ENCODE measurements at regions not wholly inside any gene's neighbourhood (a gene's known extent, or its start where the extent isn't known, plus 50 kb on each side); places are given as distances from the start of the nearest gene placed in this dataset.
"Not testable (repeated sequence)": the region's sequence is repeated elsewhere in the genome, so short reads cannot be mapped to it uniquely, and the experiment has no call there.

DNA sequence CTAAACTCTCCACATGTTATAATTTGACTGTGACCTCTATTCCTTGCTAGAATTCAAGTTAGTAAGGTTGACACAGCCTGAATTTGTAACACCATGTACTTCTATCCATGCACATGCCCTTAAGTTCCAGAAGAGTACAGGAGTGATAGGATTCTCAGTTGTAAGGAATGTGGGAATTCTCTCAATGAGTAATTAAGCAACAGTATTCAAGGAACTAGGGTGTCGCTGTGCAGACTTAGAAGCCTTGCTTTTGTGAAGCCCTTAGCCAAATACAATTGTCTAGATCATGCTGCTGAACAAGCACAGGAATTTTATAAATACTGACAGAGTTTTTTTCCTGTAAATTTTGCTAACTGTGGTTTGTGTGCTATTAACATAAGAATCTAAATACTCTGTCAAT is 276.3 kb upstream of the PTBP2 start:
- DNase-seq = no peak
- Mint-ChIP-seq H3K36me3 (no peaks in the 10 kb centered on the region), H3K4me3 (no peak overlapping the region), H3K4me1 (no peaks in the 10 kb centered on the region), H3K27ac (no peak overlapping the region), H3K9me3 (peaks cover 3% of the 10 kb centered on the region), H3K27me3 (no peaks in the 10 kb centered on the region)

DNA sequence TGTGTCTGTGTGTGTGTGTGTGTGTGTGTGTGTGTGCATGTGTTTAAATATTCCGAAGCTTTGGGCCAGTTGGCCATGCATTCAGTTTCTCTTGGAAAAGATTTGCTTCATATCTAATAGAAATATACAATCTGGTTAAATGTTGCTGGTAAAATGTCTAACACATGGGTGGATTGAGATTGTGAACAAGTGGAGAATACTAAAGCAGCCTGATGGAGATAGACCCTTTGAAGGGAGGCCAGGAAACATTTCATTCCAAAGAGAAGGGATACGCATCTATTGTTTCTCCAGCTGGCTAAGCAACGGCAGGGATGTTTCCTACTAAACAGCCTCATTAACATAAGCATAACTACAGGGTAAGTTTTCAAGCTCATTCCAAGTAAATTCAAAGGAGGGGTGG is 257.5 kb upstream of the PTBP2 start:
- H3K27me3 Mint-ChIP-seq = peaks cover 4% of the 10 kb centered on the region
- no peaks in the 10 kb centered on the region for H3K36me3 Mint-ChIP-seq
- peaks cover 4% of the 10 kb centered on the region for H3K9me3 Mint-ChIP-seq
- no peak overlapping the region for H3K4me3 Mint-ChIP-seq
- no peak overlapping the region for H3K27ac Mint-ChIP-seq
- DNase-seq = no peak
- H3K4me1 Mint-ChIP-seq = no peaks in the 10 kb centered on the region

GRCh38 chr1:96464522-96464921 is 257.1 kb upstream of the PTBP2 start:
- no peaks in the 10 kb centered on the region for H3K36me3 Mint-ChIP-seq
- H3K27me3 Mint-ChIP-seq = peaks cover 4% of the 10 kb centered on the region
- peaks cover 4% of the 10 kb centered on the region for H3K9me3 Mint-ChIP-seq
- no peaks in the 10 kb centered on the region for H3K4me1 Mint-ChIP-seq
- no peak overlapping the region for H3K27ac Mint-ChIP-seq
- no peak for DNase-seq
- H3K4me3 Mint-ChIP-seq = no peak overlapping the region

GRCh38 chr1:96464991-96465390 is 256.6 kb upstream of the PTBP2 start:
- Mint-ChIP-seq H3K36me3 (no peaks in the 10 kb centered on the region), H3K9me3 (peaks cover 5% of the 10 kb centered on the region), H3K27ac (no peak overlapping the region), H3K27me3 (peaks cover 4% of the 10 kb centered on the region), H3K4me3 (no peak overlapping the region), H3K4me1 (no peaks in the 10 kb centered on the region)
- DNase-seq = no peak

GRCh38 chr1:96465441-96465840 is 256.1 kb upstream of the PTBP2 start:
- Mint-ChIP-seq H3K9me3 (peaks cover 5% of the 10 kb centered on the region), H3K4me3 (no peak overlapping the region), H3K4me1 (no peaks in the 10 kb centered on the region), H3K36me3 (no peaks in the 10 kb centered on the region), H3K27ac (no peak overlapping the region), H3K27me3 (peaks cover 4% of the 10 kb centered on the region)
- no peak for DNase-seq

DNA sequence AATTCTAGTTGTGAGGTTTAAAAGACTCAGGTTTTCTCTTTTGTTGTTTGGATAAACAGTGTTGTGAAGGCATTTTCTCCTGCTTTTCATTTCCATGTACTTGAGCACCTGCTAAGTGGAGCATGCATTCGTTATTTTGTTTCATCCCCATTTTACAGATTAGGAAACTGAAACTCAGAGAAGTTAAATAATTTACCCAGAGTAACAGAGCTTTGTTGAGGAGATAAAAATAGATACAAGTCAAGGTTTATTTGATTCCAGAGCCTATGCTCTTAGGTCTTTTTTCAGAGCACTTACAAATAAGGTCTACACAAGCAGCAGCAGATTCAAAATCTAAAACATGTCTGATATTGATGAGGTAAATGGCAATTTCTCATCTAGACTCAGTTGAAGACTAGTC is 254.7 kb upstream of the PTBP2 start:
- Mint-ChIP-seq H3K4me1 (no peaks in the 10 kb centered on the region), H3K4me3 (no peak overlapping the region), H3K27ac (no peak overlapping the region), H3K9me3 (peaks cover 5% of the 10 kb centered on the region), H3K27me3 (peaks cover 4% of the 10 kb centered on the region), H3K36me3 (no peaks in the 10 kb centered on the region)
- no peak for DNase-seq

DNA sequence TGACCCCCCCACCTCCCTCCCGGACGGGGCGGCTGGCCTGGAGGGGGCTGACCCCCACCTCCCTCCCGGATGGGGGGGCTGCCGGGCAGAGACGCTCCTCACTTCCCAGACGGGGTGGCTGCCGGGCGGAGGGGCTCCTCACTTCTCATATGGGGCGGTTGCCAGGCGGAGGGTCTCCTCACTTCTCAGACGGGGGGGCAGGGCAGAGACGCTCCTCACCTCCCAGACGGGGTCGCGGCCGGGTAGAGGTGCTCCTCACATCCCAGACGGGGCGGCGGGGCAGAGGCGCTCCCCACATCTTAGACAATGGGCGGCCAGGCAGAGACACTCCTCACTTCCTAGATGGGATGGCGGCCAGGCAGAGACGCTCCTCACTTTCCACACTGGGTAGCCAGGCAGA is 251.9 kb upstream of the PTBP2 start:
- not testable (repeated sequence) for H3K27me3 Mint-ChIP-seq, H3K4me3 Mint-ChIP-seq, H3K36me3 Mint-ChIP-seq, H3K9me3 Mint-ChIP-seq, DNase-seq, H3K4me1 Mint-ChIP-seq, H3K27ac Mint-ChIP-seq

DNA sequence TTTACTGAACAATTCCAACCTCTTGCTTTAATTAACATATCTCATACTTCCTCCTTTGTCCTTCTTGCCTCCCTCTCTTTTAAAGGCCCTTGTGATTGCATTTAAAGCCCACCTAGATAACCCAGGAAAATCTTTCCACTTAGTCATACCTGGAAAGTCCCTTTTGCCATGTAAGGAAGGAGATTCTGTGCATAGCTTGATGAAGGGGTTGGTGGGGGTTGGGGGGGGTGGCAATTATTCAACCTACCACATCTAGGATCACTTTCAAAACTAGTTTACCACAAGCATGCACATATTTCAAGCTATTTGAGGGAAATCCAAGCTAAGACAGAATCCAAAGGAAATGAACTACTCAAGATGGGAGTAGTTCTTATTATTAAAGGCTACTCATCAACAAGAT is 249.1 kb upstream of the PTBP2 start:
- DNase-seq = no peak
- Mint-ChIP-seq H3K9me3 (peaks cover 5% of the 10 kb centered on the region), H3K4me1 (no peaks in the 10 kb centered on the region), H3K27me3 (peaks cover 4% of the 10 kb centered on the region), H3K27ac (no peak overlapping the region), H3K36me3 (no peaks in the 10 kb centered on the region), H3K4me3 (no peak overlapping the region)

GRCh38 chr1:96473791-96474434 is 247.7 kb upstream of the PTBP2 start:
- Mint-ChIP-seq H3K9me3 (peaks cover 1% of the 10 kb centered on the region), H3K27me3 (peaks cover 4% of the 10 kb centered on the region), H3K36me3 (no peaks in the 10 kb centered on the region), H3K4me1 (no peaks in the 10 kb centered on the region), H3K4me3 (no peak overlapping the region), H3K27ac (no peak overlapping the region)
- DNase-seq = no peak

GRCh38 chr1:96474985-96475743 is 246.4 kb upstream of the PTBP2 start:
- no peak overlapping the region for H3K4me3 Mint-ChIP-seq
- H3K4me1 Mint-ChIP-seq = no peaks in the 10 kb centered on the region
- H3K27me3 Mint-ChIP-seq = peaks cover 4% of the 10 kb centered on the region
- H3K36me3 Mint-ChIP-seq = no peaks in the 10 kb centered on the region
- no peak overlapping the region for H3K27ac Mint-ChIP-seq
- no peaks in the 10 kb centered on the region for H3K9me3 Mint-ChIP-seq
- DNase-seq = no peak

DNA sequence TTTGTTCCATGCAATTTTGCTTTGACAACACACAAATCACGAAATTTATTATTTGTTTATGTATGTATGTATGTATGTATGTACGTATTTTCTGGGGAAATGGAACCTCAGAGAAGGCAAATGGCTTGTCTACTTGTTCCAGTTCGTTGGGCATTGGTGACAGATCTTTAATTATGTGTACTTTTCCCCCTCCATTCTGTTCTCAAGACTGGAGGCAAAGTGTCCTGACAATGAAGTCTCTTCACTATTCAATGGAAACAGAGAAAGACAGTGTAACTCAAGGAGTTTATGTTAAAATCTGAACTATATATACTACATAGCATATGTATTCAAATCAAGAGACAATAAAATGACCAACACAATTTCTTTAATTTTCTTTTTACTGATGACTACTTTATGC is 245.7 kb upstream of the PTBP2 start:
- Mint-ChIP-seq H3K36me3 (no peaks in the 10 kb centered on the region), H3K4me3 (no peak overlapping the region), H3K27me3 (peaks cover 7% of the 10 kb centered on the region), H3K4me1 (no peaks in the 10 kb centered on the region), H3K27ac (no peak overlapping the region), H3K9me3 (peaks cover 2% of the 10 kb centered on the region)
- DNase-seq = no peak

GRCh38 chr1:96478228-96478627 is 243.4 kb upstream of the PTBP2 start:
- peaks cover 11% of the 10 kb centered on the region for H3K27me3 Mint-ChIP-seq
- no peaks in the 10 kb centered on the region for H3K36me3 Mint-ChIP-seq
- DNase-seq = no peak
- H3K4me3 Mint-ChIP-seq = no peak overlapping the region
- peaks cover 2% of the 10 kb centered on the region for H3K9me3 Mint-ChIP-seq
- H3K4me1 Mint-ChIP-seq = no peaks in the 10 kb centered on the region
- H3K27ac Mint-ChIP-seq = no peak overlapping the region

DNA sequence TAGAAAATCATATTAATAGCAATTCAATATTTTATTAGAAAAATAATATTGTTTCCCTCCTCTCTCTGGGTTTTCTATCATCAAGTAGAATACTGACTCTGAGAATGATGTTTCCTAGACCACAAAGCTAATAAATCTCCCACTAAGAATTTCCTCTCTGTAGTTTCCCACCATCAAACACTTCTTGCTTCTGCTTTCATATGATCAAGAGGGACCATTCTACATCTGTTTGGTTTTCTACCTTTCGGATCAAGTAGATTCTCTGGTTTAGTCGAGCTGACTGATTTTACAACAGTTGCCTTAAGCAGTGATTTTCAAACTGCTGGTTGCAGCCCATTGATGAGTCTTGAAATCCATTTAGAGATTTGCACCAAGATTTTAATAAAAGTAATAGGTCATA is 240.2 kb upstream of the PTBP2 start:
- no peak for DNase-seq
- no peak overlapping the region for H3K27ac Mint-ChIP-seq
- no peaks in the 10 kb centered on the region for H3K36me3 Mint-ChIP-seq
- H3K4me1 Mint-ChIP-seq = no peaks in the 10 kb centered on the region
- H3K9me3 Mint-ChIP-seq = peaks cover 2% of the 10 kb centered on the region
- H3K27me3 Mint-ChIP-seq = peaks cover 7% of the 10 kb centered on the region
- no peak overlapping the region for H3K4me3 Mint-ChIP-seq

- no peak for DNase-seq
- Mint-ChIP-seq H3K9me3 (peaks cover 2% of the 10 kb centered on the region), H3K4me1 (no peaks in the 10 kb centered on the region), H3K36me3 (no peaks in the 10 kb centered on the region), H3K27ac (no peak overlapping the region), H3K27me3 (peaks cover 7% of the 10 kb centered on the region), H3K4me3 (no peak overlapping the region)
Measured at GRCh38 chr1:96482616-96483015, 239.0 kb upstream of the PTBP2 start.

- Mint-ChIP-seq H3K4me1 (no peaks in the 10 kb centered on the region), H3K36me3 (no peaks in the 10 kb centered on the region), H3K4me3 (no peak overlapping the region), H3K27me3 (peaks cover under 1% of the 10 kb centered on the region), H3K27ac (no peak overlapping the region), H3K9me3 (no peaks in the 10 kb centered on the region)
- DNase-seq = no peak
Measured at GRCh38 chr1:96487394-96487793, 234.2 kb upstream of the PTBP2 start.

DNA sequence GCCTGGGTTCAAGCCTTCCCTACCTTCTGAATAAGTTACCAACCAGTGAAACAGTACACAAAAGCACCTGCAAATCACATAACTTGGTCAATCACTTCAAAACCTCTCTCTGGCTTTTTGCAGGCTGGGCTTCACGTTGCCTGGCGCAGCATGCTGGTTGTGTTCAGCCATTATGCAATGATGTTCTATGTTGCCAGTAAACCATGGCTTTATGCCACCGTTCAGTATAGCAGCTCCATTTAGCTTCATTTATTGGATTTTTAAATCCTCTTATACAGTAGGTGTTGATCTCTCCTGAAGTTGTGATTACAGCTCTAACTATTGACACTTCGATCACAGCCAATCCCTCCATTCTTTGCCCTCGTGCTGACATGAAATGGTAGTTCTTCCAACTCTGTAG is 233.6 kb upstream of the PTBP2 start:
- no peak overlapping the region for H3K4me3 Mint-ChIP-seq

More for the DNA sequence above, 233.6 kb upstream of the PTBP2 start:
- H3K9me3 Mint-ChIP-seq = no peaks in the 10 kb centered on the region
- DNase-seq = no peak
- no peak overlapping the region for H3K27ac Mint-ChIP-seq
- no peaks in the 10 kb centered on the region for H3K4me1 Mint-ChIP-seq
- H3K27me3 Mint-ChIP-seq = no peaks in the 10 kb centered on the region
- H3K36me3 Mint-ChIP-seq = no peaks in the 10 kb centered on the region
